ENCODE measurements at regions not wholly inside any gene's neighbourhood (a gene's known extent, or its start where the extent isn't known, plus 50 kb on each side); places are given as distances from the start of the nearest gene placed in this dataset.

DNA sequence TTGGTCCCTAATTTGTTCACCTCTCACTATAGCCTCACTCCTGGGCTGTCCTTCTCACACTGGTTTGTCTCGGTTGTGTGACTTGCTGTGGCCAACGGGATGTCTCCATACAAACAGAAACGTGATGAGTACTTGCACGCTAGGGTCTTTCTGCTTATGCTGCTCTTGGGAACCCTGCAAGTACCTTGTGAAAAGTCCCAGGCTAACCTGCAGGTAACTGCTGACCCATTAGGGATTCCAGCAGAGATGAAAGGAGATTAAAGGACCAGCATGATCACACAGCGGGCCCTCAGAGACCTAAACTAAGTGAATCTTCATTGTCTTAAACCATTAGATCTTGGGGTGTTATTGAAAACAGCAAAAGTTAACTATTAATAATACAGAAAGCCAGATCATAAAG lies 562.8 kb upstream of the GOT2 start:
- no peak for FAIRE-seq
- no TSS peak for BruUV-seq (replicated peaks)
- SMC1A ChIA-PET (ENCODE audit: uncharacterized antibody, unreplicated experiment) = no interaction called here

More for the DNA sequence above, 562.8 kb upstream of the GOT2 start:
- intact Hi-C loops (cut with micrococcal nuclease; ENCODE audit: unreplicated experiment) = no loop called here
- Histone ChIP-seq H3K4me3 (no peak overlapping the region), H4K20me1 (ENCODE audit: control insufficient read depth, insufficient read depth) (no peaks in the 10 kb centered on the region), H3K9ac (ENCODE audit: control insufficient read depth, insufficient read depth, low read length) (no peak overlapping the region), H2AFZ (ENCODE audit: control insufficient read depth, low read depth, low read length) (no peak overlapping the region), H3K27ac (ENCODE audit: control insufficient read depth, insufficient read depth) (no peak overlapping the region), H3K9me3 (replicated peaks; ENCODE audit: control insufficient read depth, insufficient read depth, low read length) (no peaks in the 10 kb centered on the region), H3K79me2 (ENCODE audit: control insufficient read depth, insufficient read depth, low read length) (no peaks in the 10 kb centered on the region), H3K27me3 (replicated peaks in 1 of 2; ENCODE audit: control insufficient read depth in 2 of 2, insufficient read depth in 2 of 2, low read length in 1 of 2) (no peaks in the 10 kb centered on the region), H3K4me1 (ENCODE audit: control insufficient read depth, insufficient read depth, low read length) (no peaks in the 10 kb centered on the region), H3K4me2 (ENCODE audit: control insufficient read depth, insufficient read depth) (no peak overlapping the region), H3K36me3 (ENCODE audit: control insufficient read depth in 2 of 2, insufficient read depth in 2 of 2, low read length in 1 of 2) (no peaks in the 10 kb centered on the region)
- RAD21 ChIA-PET (ENCODE audit: unreplicated experiment) = no interaction called here
- POLR2A ChIA-PET = no interaction called here
- WGBS (ENCODE audit: insufficient coverage, insufficient replicate concordance, low lambda C conversion rate, missing lambda C conversion rate) = 21% methylated on average over 5 of the region's 5 CpGs
- ATAC-seq = no peak
- in situ Hi-C loops (cut with MboI) = no loop called here
- DNase-seq (ENCODE audit: low read depth, low spot score) = no peak
- CTCF ChIA-PET = no interaction called here
- TF ChIP-seq DPF2 (IDR thresholded peaks at IDR 0.05) = no peak
- TF ChIP-seq, protein P1, sequence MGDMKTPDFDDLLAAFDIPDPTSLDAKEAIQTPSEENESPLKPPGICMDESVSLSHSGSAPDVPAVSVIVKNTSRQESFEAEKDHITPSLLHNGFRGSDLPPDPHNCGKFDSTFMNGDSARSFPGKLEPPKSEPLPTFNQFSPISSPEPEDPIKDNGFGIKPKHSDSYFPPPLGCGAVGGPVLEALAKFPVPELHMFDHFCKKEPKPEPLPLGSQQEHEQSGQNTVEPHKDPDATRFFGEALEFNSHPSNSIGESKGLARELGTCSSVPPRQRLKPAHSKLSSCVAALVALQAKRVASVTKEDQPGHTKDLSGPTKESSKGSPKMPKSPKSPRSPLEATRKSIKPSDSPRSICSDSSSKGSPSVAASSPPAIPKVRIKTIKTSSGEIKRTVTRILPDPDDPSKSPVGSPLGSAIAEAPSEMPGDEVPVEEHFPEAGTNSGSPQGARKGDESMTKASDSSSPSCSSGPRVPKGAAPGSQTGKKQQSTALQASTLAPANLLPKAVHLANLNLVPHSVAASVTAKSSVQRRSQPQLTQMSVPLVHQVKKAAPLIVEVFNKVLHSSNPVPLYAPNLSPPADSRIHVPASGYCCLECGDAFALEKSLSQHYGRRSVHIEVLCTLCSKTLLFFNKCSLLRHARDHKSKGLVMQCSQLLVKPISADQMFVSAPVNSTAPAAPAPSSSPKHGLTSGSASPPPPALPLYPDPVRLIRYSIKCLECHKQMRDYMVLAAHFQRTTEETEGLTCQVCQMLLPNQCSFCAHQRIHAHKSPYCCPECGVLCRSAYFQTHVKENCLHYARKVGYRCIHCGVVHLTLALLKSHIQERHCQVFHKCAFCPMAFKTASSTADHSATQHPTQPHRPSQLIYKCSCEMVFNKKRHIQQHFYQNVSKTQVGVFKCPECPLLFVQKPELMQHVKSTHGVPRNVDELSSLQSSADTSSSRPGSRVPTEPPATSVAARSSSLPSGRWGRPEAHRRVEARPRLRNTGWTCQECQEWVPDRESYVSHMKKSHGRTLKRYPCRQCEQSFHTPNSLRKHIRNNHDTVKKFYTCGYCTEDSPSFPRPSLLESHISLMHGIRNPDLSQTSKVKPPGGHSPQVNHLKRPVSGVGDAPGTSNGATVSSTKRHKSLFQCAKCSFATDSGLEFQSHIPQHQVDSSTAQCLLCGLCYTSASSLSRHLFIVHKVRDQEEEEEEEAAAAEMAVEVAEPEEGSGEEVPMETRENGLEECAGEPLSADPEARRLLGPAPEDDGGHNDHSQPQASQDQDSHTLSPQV (IDR thresholded peaks at IDR 0.05) = no peak
- no peak for TF ChIP-seq SIN3A (IDR thresholded peaks at IDR 0.05; ENCODE audit: low read depth, low read length)
